Superior temporal gyrus (tissue), 1 donor: ENCODE measurements at regions not wholly inside any gene's neighbourhood (a gene's known extent, or its start where the extent isn't known, plus 50 kb on each side); places are given as distances from the start of the nearest gene placed in this dataset.
A peak's percentile ranks its signal among the peaks of the same experiment; 100 is the strongest.

Experiments used
- DNase-seq: peaks from one replicate; pipeline ENCODE4 v3.0.0-alpha.2; 2016; ENCODE audit errors: extremely low spot score

GRCh38 chr4:163966612-163967011, 472.1 kb downstream of the TMA16 start:
- DNase-seq = peak; percentile 29

DNA sequence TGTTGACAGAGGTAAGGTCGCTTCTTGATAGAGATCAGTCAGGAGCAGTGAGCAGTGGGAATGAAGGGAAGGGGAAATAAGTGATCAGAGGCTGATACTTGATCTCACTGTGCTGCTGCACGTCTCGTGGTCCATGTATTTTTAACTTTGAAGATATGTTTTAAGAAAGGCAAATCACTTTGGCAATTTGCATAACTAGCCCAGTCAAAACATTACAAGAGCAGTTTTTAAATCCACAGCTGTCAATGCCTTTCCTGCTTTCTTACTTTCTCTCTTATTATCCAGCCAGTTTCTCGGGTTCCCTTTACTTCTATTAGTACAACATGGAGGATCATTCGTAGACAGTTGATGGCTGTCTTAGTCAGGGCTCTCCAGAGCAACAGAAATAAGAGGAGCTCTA, 472.8 kb downstream of the TMA16 start:
- no peak for DNase-seq

- no peak for DNase-seq
These were observed 473.2 kb downstream of the TMA16 start for GRCh38 chr4:163967710-163968109.

DNA sequence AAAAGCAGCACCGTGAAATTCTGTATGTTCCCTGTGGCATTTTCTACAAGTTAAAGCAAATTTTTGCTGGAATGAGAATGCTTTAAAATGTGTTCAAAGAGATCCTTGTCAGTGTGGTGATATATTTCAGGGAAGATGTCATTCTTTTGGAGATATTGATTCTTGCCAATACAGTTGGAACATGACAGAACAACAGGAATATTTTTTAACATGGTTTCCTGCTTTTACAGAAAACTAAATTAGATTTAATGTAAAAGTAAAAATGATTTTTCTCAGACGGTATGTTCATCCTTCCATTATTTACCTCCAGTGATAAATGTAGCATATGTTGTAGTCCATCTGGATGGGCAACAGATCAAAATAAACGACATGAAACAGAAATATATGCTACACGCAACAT, 474.8 kb downstream of the TMA16 start:
- DNase-seq = no peak

DNA sequence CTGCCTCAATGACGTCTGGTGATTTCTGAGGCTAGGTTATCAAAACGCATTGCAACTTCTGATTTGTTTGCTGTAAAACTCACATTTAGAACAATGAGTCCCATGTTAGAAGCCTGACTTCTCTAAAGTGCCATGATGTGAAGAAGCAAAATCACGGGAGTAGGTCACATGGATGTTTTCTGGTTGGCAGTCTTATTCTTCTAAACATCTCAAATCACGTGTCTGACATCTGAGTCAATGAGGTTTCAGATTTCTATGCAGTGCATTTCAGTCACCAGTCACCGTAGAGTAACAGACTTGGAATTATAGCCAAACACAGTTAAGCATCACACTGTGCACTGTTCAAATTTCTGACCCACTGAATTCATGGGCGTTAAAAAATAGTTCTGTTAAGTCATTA, 482.1 kb downstream of the TMA16 start:
- DNase-seq = no peak

DNA sequence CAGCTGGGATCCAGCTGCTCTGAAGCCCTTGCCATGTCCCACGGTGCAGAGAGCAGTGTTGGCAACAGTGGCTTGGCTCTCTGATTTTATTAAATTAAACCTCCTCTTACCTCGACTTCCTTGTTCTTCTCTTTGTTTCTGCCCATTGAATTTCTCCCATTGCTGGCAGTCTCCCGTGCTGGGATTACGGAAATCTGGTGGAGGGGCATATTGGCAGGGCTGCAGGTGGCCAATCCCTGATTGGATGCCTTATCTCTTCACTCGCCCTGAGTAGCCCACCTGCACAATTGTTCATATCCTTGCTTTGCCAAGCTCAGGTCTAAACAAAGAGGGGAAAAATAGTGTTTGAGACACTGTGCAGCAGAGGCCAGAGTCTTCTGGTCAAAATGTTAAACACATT, 493.9 kb downstream of the TMA16 start:
- DNase-seq = no peak

- DNase-seq = peak; percentile 47
These were observed 494.4 kb downstream of the TMA16 start for GRCh38 chr4:163988865-163989264.

- DNase-seq = peak; percentile 28
These were observed 496.9 kb downstream of the TMA16 start for GRCh38 chr4:163991298-163991865.

DNA sequence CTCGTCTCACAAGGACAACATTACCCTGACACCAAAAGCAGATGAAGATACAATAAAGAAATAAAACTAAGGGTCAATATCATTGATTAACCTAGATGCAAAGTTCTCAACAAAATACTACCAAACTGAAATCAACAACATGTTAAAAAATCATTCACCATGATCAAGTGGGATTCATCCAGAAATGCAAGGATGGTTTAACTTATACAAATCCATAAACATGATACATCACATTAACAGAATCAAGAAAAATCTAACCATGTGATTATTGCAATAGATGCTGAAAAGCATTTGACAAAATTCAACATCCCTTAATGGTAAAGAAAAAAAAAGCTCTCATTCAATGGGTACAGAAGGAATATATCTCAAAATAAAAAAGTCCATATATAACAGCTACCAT, 514.9 kb downstream of the TMA16 start:
- no peak for DNase-seq

DNA sequence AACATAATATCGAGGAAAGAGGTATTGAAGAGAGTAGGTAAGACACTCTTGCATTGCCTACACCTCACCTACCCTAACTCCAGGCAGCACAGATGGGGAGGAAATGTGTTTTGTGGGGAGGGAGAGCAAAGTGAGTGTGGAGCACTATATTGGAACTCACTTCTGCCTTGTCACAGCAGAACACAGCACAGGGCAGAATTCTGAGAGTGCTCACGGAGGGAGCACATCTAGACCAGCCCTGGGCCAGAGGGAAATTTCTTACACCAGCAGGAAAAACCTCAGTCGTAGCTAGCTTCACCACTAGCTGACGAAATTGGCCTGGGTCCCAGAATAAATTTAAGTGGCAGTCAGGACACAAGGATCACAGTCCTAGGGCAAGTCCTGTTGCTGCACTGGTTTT, 517.3 kb downstream of the TMA16 start:
- DNase-seq = no peak

GRCh38 chr4:164012396-164013027, 518.0 kb downstream of the TMA16 start:
- DNase-seq = no peak

DNA sequence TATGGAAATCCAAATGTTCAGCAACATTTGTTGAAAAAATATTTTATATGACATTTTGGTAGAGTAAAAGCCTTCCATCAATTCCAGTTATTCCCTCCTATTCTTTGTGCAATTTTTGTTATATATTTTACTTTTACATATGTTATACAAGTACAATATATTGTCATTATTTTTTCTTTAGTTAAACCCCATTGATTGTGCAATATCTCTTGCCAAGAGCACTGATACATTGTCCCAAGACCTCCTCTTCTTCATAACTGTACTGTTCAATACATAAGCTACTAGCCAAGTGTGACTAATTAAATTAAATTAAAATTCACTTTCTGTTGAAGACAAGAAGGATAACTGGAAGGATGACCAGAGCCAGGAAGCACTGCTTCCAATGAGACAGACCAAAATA, 527.5 kb downstream of the TMA16 start:
- no peak for DNase-seq

GRCh38 chr4:164023214-164023613, 528.7 kb downstream of the TMA16 start:
- DNase-seq = no peak

DNA sequence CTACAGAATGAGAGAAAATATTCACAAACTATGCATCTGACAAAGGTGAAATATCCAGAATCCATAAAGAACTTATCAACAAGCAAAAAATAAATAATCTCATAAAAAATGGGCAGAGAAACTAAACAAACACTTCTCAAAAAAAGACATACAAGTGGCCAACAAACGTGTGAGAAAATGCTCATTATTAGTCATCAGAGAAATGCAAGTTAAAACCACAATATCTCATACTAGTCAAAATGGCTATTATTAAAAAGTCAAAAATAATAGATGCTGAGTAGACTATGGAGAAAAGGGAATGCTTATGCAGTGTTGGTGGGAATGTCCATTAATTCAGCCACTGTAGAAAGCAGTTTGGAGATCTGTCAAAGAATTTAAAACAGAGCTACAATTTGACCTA, 533.3 kb downstream of the TMA16 start:
- no peak for DNase-seq

DNA sequence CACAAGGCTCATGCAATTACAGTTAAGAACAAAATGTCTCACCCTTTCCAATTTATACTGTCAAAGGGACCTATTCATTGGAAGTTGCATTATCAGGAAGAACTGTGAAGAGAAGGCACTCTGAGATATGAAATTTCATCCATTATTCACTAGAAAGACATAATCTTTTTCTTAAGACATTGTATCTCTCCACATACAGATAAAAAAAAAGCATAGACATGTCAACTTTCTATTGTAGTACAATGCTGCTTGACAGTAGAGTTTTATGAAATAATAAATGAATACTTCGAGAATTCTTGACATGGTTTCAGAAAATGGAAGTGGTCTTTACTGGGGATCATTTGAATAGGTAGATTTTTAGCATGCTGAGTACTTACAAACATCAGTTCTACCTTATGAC, 545.0 kb downstream of the TMA16 start:
- no peak for DNase-seq

DNA sequence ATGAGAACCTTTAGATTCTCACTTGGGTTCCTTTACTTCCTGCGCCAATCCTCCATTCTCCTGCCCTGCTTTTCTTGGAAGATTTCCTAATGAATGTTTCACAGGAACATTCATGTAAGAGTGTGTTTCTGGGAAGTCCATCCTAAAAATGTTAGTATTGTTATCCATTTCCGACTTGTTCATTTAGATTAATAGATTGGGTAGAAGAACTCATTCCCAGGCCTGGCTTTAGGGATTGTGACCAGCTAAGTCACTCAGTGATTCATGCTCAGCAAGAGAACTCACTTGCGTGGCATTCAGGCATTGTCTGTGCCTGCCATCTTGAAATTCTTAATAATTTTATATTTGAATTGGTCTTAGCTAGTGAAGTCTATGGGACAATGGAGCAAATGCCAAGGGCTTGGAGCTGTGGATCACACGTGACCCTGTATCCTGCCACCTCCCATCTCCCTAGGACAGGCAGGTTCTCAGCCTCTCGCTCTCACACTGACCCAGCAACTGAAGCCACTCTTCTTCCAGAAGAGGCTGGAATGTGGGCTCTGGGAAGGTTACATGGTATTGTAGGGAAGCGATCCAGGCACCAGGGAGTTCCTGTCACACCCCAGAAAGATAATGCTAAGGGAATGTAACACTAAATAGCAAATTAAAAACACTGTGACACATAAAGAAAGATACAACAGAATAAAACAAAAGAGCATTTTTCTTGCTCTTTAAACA, 562.1 kb downstream of the TMA16 start:
- peak; percentile 41 for DNase-seq

DNA sequence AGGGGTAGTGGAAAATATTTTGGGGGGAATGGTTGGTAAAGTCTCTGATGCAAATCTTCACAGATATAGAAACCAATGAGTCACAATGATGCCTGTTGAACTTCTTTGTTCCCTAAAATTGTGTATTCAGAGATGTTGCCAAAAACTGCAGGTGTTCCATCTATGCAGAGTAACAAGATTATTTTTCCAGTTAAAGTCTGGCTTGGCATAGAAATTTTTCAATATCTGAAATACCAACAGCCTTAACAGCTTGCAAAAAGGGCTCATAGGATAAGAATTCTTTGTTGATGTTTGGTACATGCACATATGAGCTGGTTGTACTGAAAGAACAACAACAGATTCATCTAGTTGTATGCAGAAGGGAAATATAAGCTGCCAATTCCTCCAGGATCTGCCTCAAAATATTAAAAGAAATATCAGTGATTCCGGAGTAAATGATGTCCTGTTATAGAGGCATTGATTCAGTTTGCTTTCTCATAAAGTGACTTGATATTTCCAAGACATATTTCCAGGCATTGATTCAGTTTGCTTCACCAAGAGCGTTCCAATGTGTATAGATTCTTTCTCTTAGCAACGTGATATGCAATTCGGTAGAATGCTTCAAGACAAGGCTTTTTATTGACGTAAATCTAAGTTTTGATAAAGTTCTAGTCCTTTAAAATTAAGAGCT, 564.4 kb downstream of the TMA16 start:
- DNase-seq = peak; percentile 68

- DNase-seq = no peak
These were observed 566.0 kb downstream of the TMA16 start for GRCh38 chr4:164060456-164060855.

- DNase-seq = no peak
These were observed 573.9 kb downstream of the TMA16 start for GRCh38 chr4:164068392-164068791.

- DNase-seq = no peak
These were observed 576.1 kb downstream of the TMA16 start for GRCh38 chr4:164070625-164071024.

DNA sequence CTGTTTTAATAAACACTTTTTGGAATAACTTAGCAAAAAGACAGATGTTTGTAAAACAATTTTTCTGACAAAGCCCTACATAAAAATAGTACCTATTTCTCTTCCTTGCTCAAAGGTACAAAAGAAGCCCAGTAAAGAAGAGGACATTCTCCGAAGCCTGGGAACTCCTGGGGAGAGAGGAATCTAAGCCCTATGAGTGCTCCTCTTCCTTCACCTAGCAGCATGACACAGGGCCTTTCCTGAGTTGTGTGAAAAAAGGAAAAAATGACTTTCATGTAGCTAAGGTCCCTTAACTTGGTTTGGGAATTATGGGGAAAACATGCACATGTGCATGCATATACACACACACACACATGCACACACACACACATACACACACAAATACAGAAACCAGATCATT, 586.9 kb downstream of the TMA16 start:
- no peak for DNase-seq

- no peak for DNase-seq
These were observed 587.3 kb downstream of the TMA16 start for GRCh38 chr4:164081801-164082200.

DNA sequence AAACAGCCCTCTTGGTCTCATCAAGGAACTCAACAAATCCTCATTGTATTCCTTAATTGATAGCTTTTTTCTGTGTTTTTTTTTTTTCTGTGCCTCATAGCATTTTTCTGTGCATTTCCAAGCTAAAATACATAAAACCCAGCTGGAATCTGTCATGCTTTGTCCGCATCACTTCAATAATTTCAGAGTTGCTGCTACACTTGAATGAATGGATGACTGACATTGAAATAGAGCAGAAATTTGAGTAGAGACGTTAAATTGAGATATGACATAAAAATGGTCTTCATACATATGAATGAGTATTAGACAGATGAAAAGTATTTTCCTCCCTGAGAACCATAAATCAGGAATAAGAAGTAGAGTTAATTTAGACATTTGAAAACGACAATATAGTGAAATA, 593.2 kb downstream of the TMA16 start:
- no peak for DNase-seq
